Fibroblast of lung (primary cell): ENCODE measurements at regions not wholly inside any gene's neighbourhood (a gene's known extent, or its start where the extent isn't known, plus 50 kb on each side); places are given as distances from the start of the nearest gene placed in this dataset.

Experiments used
- CTCF ChIP-seq, 2 donors: IDR thresholded peaks in 1 of 2; conservative IDR thresholded peaks in 1 of 2; 1 replicate in 1 of 2; 2 replicates in 1 of 2; pipeline ENCODE4 v1.5.1; 2011 to 2012; ENCODE audit warnings: low read length in 2 of 2, control low read depth in 1 of 2, inconsistent platforms in 1 of 2, low read depth in 1 of 2, mild to moderate bottlenecking in 1 of 2
- EZH2 ChIP-seq: IDR thresholded peaks from 2 replicates; pipeline ENCODE4 v1.5.1; 2012; ENCODE audit warnings: low read length, control low read depth, mild to moderate bottlenecking; ENCODE audit errors: missing control alignments

- TF ChIP-seq CTCF (conservative IDR thresholded peaks at IDR 0.05 in 1 of 2, IDR thresholded peaks at IDR 0.05 in 1 of 2; ENCODE audit: low read depth in 1 of 2, low read length in 2 of 2): no peak
- TF ChIP-seq EZH2: no peak
Observed at GRCh38 chr4:179114615-179115014, 1672.4 kb upstream of the AGA start.
